ENCODE measurements at regions not wholly inside any gene's neighbourhood (a gene's known extent, or its start where the extent isn't known, plus 50 kb on each side); places are given as distances from the start of the nearest gene placed in this dataset.

DNA sequence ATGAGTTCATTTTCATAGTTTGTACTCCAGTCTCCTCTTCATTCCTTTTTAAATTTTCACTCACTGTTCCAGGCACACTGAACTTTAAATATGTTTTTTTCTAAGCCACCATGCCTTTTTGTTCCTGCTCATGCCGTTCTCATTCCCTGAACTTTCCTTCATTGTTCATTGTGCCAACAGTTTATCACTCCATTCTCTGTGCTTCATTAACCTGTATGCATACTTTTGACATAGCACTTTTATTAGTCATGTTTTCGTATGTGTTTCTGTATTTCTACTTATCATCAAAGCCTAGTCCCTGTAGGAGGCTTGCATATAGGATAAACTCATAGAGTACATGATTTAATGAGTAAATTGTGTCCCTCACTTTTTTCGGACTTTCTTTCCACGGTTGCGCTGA is 65.3 kb downstream of the PCDH20 start:
- TF ChIP-seq EP300 (IDR thresholded peaks at IDR 0.05): no peak
- TF ChIP-seq, protein P1, sequence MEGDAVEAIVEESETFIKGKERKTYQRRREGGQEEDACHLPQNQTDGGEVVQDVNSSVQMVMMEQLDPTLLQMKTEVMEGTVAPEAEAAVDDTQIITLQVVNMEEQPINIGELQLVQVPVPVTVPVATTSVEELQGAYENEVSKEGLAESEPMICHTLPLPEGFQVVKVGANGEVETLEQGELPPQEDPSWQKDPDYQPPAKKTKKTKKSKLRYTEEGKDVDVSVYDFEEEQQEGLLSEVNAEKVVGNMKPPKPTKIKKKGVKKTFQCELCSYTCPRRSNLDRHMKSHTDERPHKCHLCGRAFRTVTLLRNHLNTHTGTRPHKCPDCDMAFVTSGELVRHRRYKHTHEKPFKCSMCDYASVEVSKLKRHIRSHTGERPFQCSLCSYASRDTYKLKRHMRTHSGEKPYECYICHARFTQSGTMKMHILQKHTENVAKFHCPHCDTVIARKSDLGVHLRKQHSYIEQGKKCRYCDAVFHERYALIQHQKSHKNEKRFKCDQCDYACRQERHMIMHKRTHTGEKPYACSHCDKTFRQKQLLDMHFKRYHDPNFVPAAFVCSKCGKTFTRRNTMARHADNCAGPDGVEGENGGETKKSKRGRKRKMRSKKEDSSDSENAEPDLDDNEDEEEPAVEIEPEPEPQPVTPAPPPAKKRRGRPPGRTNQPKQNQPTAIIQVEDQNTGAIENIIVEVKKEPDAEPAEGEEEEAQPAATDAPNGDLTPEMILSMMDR (IDR thresholded peaks at IDR 0.05): no peak

Data from tibial nerve (tissue), 4 donors.